ENCODE measurements at regions not wholly inside any gene's neighbourhood (a gene's known extent, or its start where the extent isn't known, plus 50 kb on each side); places are given as distances from the start of the nearest gene placed in this dataset.
"Not testable (repeated sequence)": the region's sequence is repeated elsewhere in the genome, so short reads cannot be mapped to it uniquely, and the experiment has no call there.

GRCh38 chr2:186927867-186928191 lies 78.9 kb upstream of the ZSWIM2 start:
- Histone ChIP-seq H3K4me3 (no peak overlapping the region), H3K36me3 (no peaks in the 10 kb centered on the region), H3K27ac (no peak overlapping the region), H3K4me1 (no peaks in the 10 kb centered on the region), H3K9me3 (no peaks in the 10 kb centered on the region), H3K27me3 (replicated peaks in 1 of 7) (no peaks in the 10 kb centered on the region)
- intact Hi-C loops (cut with DNase I; ENCODE audit: low total_unique reads), result no loop called here
- TF ChIP-seq POLR2AphosphoS5 (IDR thresholded peaks at IDR 0.05) (no peak), CTCF (IDR thresholded peaks at IDR 0.05 in 8 of 11, conservative IDR thresholded peaks at IDR 0.05 in 3 of 11) (no peak), POLR2A (IDR thresholded peaks at IDR 0.05) (no peak)
- no peak for DNase-seq

DNA sequence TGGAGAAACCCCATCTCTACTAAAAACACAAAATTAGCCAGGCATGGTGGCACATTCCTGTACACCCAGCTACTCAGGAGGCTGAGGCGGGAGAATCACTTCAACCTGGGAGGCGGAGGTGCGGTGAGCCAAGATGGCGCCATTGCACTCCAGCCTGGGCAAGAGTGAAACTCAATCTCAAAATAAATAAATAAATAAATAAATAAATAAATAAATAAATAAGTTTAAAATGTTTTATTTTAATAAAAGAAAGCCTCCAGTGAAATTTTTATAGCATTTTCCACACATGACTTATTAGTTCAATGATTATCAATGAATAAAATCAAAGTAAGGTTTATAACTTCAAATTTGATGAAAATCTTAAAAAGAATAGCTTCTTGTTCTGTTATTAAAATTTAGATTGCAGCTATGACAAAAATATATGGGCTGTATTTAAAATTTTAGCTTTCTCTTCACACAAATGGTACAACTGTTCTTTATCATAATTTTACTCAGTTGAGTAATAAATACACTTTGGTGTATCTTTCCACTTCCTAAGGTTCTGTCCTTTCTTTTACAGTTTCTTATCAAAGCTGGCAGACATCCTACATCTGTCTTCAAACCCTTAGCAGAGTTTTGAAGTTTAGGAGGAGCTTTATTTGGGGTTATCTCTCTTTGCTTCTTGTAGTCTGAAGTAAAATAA lies 78.4 kb upstream of the ZSWIM2 start:
- intact Hi-C loops (cut with DNase I; ENCODE audit: low total_unique reads), result no loop called here
- Histone ChIP-seq H3K4me1 (no peaks in the 10 kb centered on the region), H3K9me3 (no peaks in the 10 kb centered on the region), H3K4me3 (no peak overlapping the region), H3K27ac (no peak overlapping the region), H3K27me3 (replicated peaks in 1 of 7) (no peaks in the 10 kb centered on the region), H3K36me3 (no peaks in the 10 kb centered on the region)
- no peak for DNase-seq
- WGBS, 5 donors, result 96 to 100% (median 98%) methylated on average over 4 of the region's 4 CpGs
- TF ChIP-seq CTCF (IDR thresholded peaks at IDR 0.05 in 8 of 11, conservative IDR thresholded peaks at IDR 0.05 in 3 of 11) (no peak), POLR2AphosphoS5 (IDR thresholded peaks at IDR 0.05) (no peak), POLR2A (IDR thresholded peaks at IDR 0.05) (no peak)

DNA sequence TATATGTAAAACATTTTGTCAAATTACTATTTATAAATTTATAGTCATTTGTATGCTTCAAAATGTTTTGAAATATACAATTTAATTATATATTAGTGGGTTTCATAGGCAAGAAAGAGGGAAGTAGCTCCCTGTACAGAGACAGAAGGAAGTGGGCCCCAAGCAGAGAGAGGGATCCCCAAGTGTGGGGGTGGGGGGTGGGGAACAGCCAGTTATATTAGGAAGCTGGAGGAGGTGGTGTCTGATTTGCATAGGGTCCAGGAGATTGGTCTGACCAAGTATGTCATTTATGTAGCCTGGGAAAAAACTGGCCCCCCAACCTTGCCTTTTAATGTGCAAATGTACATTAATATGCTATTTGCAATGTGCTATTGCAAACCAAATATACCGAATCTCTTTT lies 76.5 kb upstream of the ZSWIM2 start:
- no peaks in the 10 kb centered on the region for H3K9me3 ChIP-seq
- 0 to 90% (median 43%) methylated on average over 1 of the region's 1 CpG for WGBS, 5 donors
- intact Hi-C loops (cut with DNase I; ENCODE audit: low total_unique reads), result no loop called here
- H3K36me3 ChIP-seq, result no peaks in the 10 kb centered on the region
- no peak overlapping the region for H3K27ac ChIP-seq
- H3K27me3 ChIP-seq (replicated peaks in 1 of 7), result no peaks in the 10 kb centered on the region
- DNase-seq, result no peak
- TF ChIP-seq POLR2A (IDR thresholded peaks at IDR 0.05) (no peak), POLR2AphosphoS5 (IDR thresholded peaks at IDR 0.05) (no peak), CTCF (IDR thresholded peaks at IDR 0.05 in 8 of 11, conservative IDR thresholded peaks at IDR 0.05 in 3 of 11) (no peak)
- no peak overlapping the region for H3K4me3 ChIP-seq
- H3K4me1 ChIP-seq, result no peaks in the 10 kb centered on the region

- WGBS, 5 donors, result 90 to 97% (median 96%) methylated on average over 3 of the region's 3 CpGs
- H3K4me3 ChIP-seq; intact Hi-C loops (cut with DNase I; ENCODE audit: low total_unique reads); H3K27ac ChIP-seq; H3K4me1 ChIP-seq; H3K36me3 ChIP-seq; DNase-seq; H3K9me3 ChIP-seq; H3K27me3 ChIP-seq (replicated peaks in 1 of 7): not testable (repeated sequence)
Observed at GRCh38 chr2:186922316-186922715, 73.3 kb upstream of the ZSWIM2 start.

- Histone ChIP-seq H3K27ac (no peak overlapping the region), H3K9me3 (no peaks in the 10 kb centered on the region), H3K4me1 (no peaks in the 10 kb centered on the region), H3K27me3 (replicated peaks in 1 of 7) (no peaks in the 10 kb centered on the region), H3K36me3 (no peaks in the 10 kb centered on the region), H3K4me3 (no peak overlapping the region)
- WGBS, 5 donors, result 53 to 73% (median 62%) methylated on average over 2 of the region's 2 CpGs
- TF ChIP-seq POLR2AphosphoS5 (IDR thresholded peaks at IDR 0.05) (no peak), POLR2A (IDR thresholded peaks at IDR 0.05) (no peak), CTCF (IDR thresholded peaks at IDR 0.05 in 8 of 11, conservative IDR thresholded peaks at IDR 0.05 in 3 of 11) (no peak)
- DNase-seq, result no peak
- intact Hi-C loops (cut with DNase I; ENCODE audit: low total_unique reads), result no loop called here
Observed at GRCh38 chr2:186919296-186919695, 70.3 kb upstream of the ZSWIM2 start.

All from spleen (tissue), 11 donors.